T-helper 17 cell (primary cell): ENCODE measurements at regions not wholly inside any gene's neighbourhood (a gene's known extent, or its start where the extent isn't known, plus 50 kb on each side); places are given as distances from the start of the nearest gene placed in this dataset.

Experiments used
- ATAC-seq: fragments of 150-1000 bp; cut with Tn5 transposase; 2 replicates; pipeline ENCODE4 v1.10.0; 2021; ENCODE audit warnings: mild to moderate bottlenecking, moderate library complexity
- DNase-seq, 3 donors: peaks; one replicate each; pipeline versions ENCODE4 v3.0.0 to v3.0.0-alpha.2; 2020 to 2021
- H3K9me3 ChIP-seq: one replicate; pipeline ENCODE4 v1.7.0; 2013; ENCODE audit warnings: low read length, mild to moderate bottlenecking; ENCODE audit not compliant: control insufficient read depth, poor library complexity, severe bottlenecking
- H3K27ac Mint-ChIP-seq: one replicate; pipeline ENCODE4 v1.8.0; 2022; ENCODE audit warnings: mild to moderate bottlenecking, moderate library complexity, mixed read lengths
- H3K27me3 Mint-ChIP-seq: one replicate; pipeline ENCODE4 v1.8.0; 2022; ENCODE audit warnings: mixed read lengths
- H3K36me3 Mint-ChIP-seq: one replicate; pipeline ENCODE4 v1.8.0; 2022; ENCODE audit warnings: low read depth, mixed read lengths
- H3K4me1 Mint-ChIP-seq: one replicate; pipeline ENCODE4 v1.8.0; 2022; ENCODE audit warnings: mild to moderate bottlenecking, mixed read lengths
- H3K4me3 Mint-ChIP-seq: one replicate; pipeline ENCODE4 v1.8.0; 2022; ENCODE audit warnings: mild to moderate bottlenecking, moderate library complexity, mixed read lengths

- H3K9me3 ChIP-seq = no peaks in the 10 kb centered on the region
- ATAC-seq (no peak), DNase-seq (no peak)
- Mint-ChIP-seq H3K4me1 (no peaks in the 10 kb centered on the region), H3K27me3 (no peaks in the 10 kb centered on the region), H3K4me3 (no peak overlapping the region), H3K36me3 (no peaks in the 10 kb centered on the region), H3K27ac (no peak overlapping the region)
Measured at GRCh38 chr6:94478133-94479005, 1059.0 kb upstream of the EPHA7 start.

GRCh38 chr6:94468830-94469229 is 1049.5 kb upstream of the EPHA7 start:
- Mint-ChIP-seq H3K4me1 (no peaks in the 10 kb centered on the region), H3K4me3 (no peak overlapping the region), H3K36me3 (no peaks in the 10 kb centered on the region), H3K27ac (no peak overlapping the region), H3K27me3 (no peaks in the 10 kb centered on the region)
- DNase-seq (no peak), ATAC-seq (no peak)
- no peaks in the 10 kb centered on the region for H3K9me3 ChIP-seq

GRCh38 chr6:94464018-94464510 is 1044.7 kb upstream of the EPHA7 start:
- Mint-ChIP-seq H3K4me1 (no peaks in the 10 kb centered on the region), H3K36me3 (no peaks in the 10 kb centered on the region), H3K4me3 (no peak overlapping the region), H3K27me3 (no peaks in the 10 kb centered on the region), H3K27ac (no peak overlapping the region)
- ATAC-seq = no peak
- no peaks in the 10 kb centered on the region for H3K9me3 ChIP-seq
- no peak for DNase-seq

- H3K4me3 Mint-ChIP-seq = no peak overlapping the region
- H3K4me1 Mint-ChIP-seq = no peaks in the 10 kb centered on the region
- H3K27ac Mint-ChIP-seq = no peak overlapping the region
- DNase-seq (no peak), ATAC-seq (no peak)
- H3K27me3 Mint-ChIP-seq = no peaks in the 10 kb centered on the region
- H3K9me3 ChIP-seq = no peaks in the 10 kb centered on the region
- no peaks in the 10 kb centered on the region for H3K36me3 Mint-ChIP-seq
Measured at GRCh38 chr6:94463306-94463705, 1043.9 kb upstream of the EPHA7 start.

GRCh38 chr6:94462231-94462630 is 1042.9 kb upstream of the EPHA7 start:
- no peak for ATAC-seq
- no peak overlapping the region for H3K4me3 Mint-ChIP-seq

GRCh38 chr6:94456266-94456665 is 1036.9 kb upstream of the EPHA7 start:
- no peaks in the 10 kb centered on the region for H3K9me3 ChIP-seq
- Mint-ChIP-seq H3K27ac (no peak overlapping the region), H3K27me3 (no peaks in the 10 kb centered on the region), H3K4me3 (no peak overlapping the region), H3K4me1 (no peaks in the 10 kb centered on the region), H3K36me3 (no peaks in the 10 kb centered on the region)
- no peak for DNase-seq
- no peak for ATAC-seq

More at GRCh38 chr6:94462231-94462630, 1042.9 kb upstream of the EPHA7 start:
- no peak for DNase-seq
- no peaks in the 10 kb centered on the region for H3K4me1 Mint-ChIP-seq
- no peaks in the 10 kb centered on the region for H3K9me3 ChIP-seq
- H3K36me3 Mint-ChIP-seq = no peaks in the 10 kb centered on the region
- no peak overlapping the region for H3K27ac Mint-ChIP-seq
- H3K27me3 Mint-ChIP-seq = no peaks in the 10 kb centered on the region

GRCh38 chr6:94454231-94454630 is 1034.9 kb upstream of the EPHA7 start:
- H3K36me3 Mint-ChIP-seq = no peaks in the 10 kb centered on the region
- no peaks in the 10 kb centered on the region for H3K27me3 Mint-ChIP-seq
- DNase-seq (no peak), ATAC-seq (no peak)
- no peak overlapping the region for H3K4me3 Mint-ChIP-seq
- H3K9me3 ChIP-seq = no peaks in the 10 kb centered on the region
- no peaks in the 10 kb centered on the region for H3K4me1 Mint-ChIP-seq
- H3K27ac Mint-ChIP-seq = no peak overlapping the region

- H3K4me1 Mint-ChIP-seq = no peaks in the 10 kb centered on the region
- DNase-seq = no peak
- no peaks in the 10 kb centered on the region for H3K36me3 Mint-ChIP-seq
- H3K9me3 ChIP-seq = no peaks in the 10 kb centered on the region
- H3K4me3 Mint-ChIP-seq = no peak overlapping the region
- H3K27ac Mint-ChIP-seq = no peak overlapping the region
- ATAC-seq = no peak
- no peaks in the 10 kb centered on the region for H3K27me3 Mint-ChIP-seq
Measured at GRCh38 chr6:94446120-94446519, 1026.8 kb upstream of the EPHA7 start.

GRCh38 chr6:94443701-94444100 is 1024.3 kb upstream of the EPHA7 start:
- no peak for ATAC-seq
- Mint-ChIP-seq H3K36me3 (no peaks in the 10 kb centered on the region), H3K27me3 (no peaks in the 10 kb centered on the region), H3K4me3 (no peak overlapping the region), H3K4me1 (no peaks in the 10 kb centered on the region), H3K27ac (no peak overlapping the region)
- DNase-seq = no peak
- no peaks in the 10 kb centered on the region for H3K9me3 ChIP-seq

GRCh38 chr6:94424692-94425091 is 1005.3 kb upstream of the EPHA7 start:
- Mint-ChIP-seq H3K27ac (no peak overlapping the region), H3K36me3 (no peaks in the 10 kb centered on the region), H3K27me3 (no peaks in the 10 kb centered on the region), H3K4me3 (no peak overlapping the region), H3K4me1 (no peaks in the 10 kb centered on the region)
- no peak for DNase-seq
- ATAC-seq = no peak
- H3K9me3 ChIP-seq = peaks cover 3% of the 10 kb centered on the region

- Mint-ChIP-seq H3K27ac (no peak overlapping the region), H3K4me1 (no peaks in the 10 kb centered on the region), H3K4me3 (no peak overlapping the region), H3K36me3 (no peaks in the 10 kb centered on the region), H3K27me3 (no peaks in the 10 kb centered on the region)
- DNase-seq (no peak), ATAC-seq (no peak)
- H3K9me3 ChIP-seq = no peaks in the 10 kb centered on the region
Measured at GRCh38 chr6:94417363-94417762, 998.0 kb upstream of the EPHA7 start.

GRCh38 chr6:94414041-94414440 is 994.7 kb upstream of the EPHA7 start:
- Mint-ChIP-seq H3K27ac (no peak overlapping the region), H3K36me3 (no peaks in the 10 kb centered on the region), H3K4me1 (no peaks in the 10 kb centered on the region), H3K4me3 (no peak overlapping the region), H3K27me3 (no peaks in the 10 kb centered on the region)
- DNase-seq = no peak
- no peaks in the 10 kb centered on the region for H3K9me3 ChIP-seq
- no peak for ATAC-seq

- Mint-ChIP-seq H3K4me1 (no peaks in the 10 kb centered on the region), H3K27ac (no peak overlapping the region), H3K36me3 (no peaks in the 10 kb centered on the region), H3K4me3 (no peak overlapping the region), H3K27me3 (no peaks in the 10 kb centered on the region)
- H3K9me3 ChIP-seq = no peaks in the 10 kb centered on the region
- DNase-seq = no peak
- no peak for ATAC-seq
Measured at GRCh38 chr6:94401311-94401710, 982.0 kb upstream of the EPHA7 start.

- Mint-ChIP-seq H3K4me3 (no peak overlapping the region), H3K27ac (no peak overlapping the region), H3K36me3 (no peaks in the 10 kb centered on the region), H3K27me3 (no peaks in the 10 kb centered on the region), H3K4me1 (no peaks in the 10 kb centered on the region)
- no peaks in the 10 kb centered on the region for H3K9me3 ChIP-seq
- ATAC-seq (no peak), DNase-seq (no peak)
Measured at GRCh38 chr6:94394822-94395221, 975.5 kb upstream of the EPHA7 start.
